ENCODE measurements at regions not wholly inside any gene's neighbourhood (a gene's known extent, or its start where the extent isn't known, plus 50 kb on each side); places are given as distances from the start of the nearest gene placed in this dataset.
"Not testable (repeated sequence)": the region's sequence is repeated elsewhere in the genome, so short reads cannot be mapped to it uniquely, and the experiment has no call there.

- no peak for DNase-seq
Measured at GRCh38 chr2:38243186-38243880, 133.7 kb downstream of the ATL2 start.

- no peak for DNase-seq
Measured at GRCh38 chr2:38239452-38239851, 137.6 kb downstream of the ATL2 start.

GRCh38 chr2:38238705-38239104 is 138.4 kb downstream of the ATL2 start:
- not testable (repeated sequence) for DNase-seq

GRCh38 chr2:38237311-38237710 is 139.8 kb downstream of the ATL2 start:
- no peak for DNase-seq

- DNase-seq = no peak
Measured at GRCh38 chr2:38233231-38233983, 143.7 kb downstream of the ATL2 start.

- no peak for DNase-seq
Measured at GRCh38 chr2:38232454-38232853, 144.6 kb downstream of the ATL2 start.

- DNase-seq = no peak
Measured at GRCh38 chr2:38230756-38231155, 146.3 kb downstream of the ATL2 start.

- DNase-seq = no peak
Measured at GRCh38 chr2:38228753-38229152, 148.3 kb downstream of the ATL2 start.

GRCh38 chr2:38224821-38225437 is 149.0 kb upstream of the CYP1B1 start:
- DNase-seq = no peak

- no peak for DNase-seq
Measured at GRCh38 chr2:38224181-38224580, 148.2 kb upstream of the CYP1B1 start.

- no peak for DNase-seq
Measured at GRCh38 chr2:38223256-38223655, 147.3 kb upstream of the CYP1B1 start.

GRCh38 chr2:38220164-38220563 is 144.2 kb upstream of the CYP1B1 start:
- DNase-seq = no peak

GRCh38 chr2:38218995-38219394 is 143.0 kb upstream of the CYP1B1 start:
- DNase-seq = no peak

GRCh38 chr2:38218591-38218991 is 142.6 kb upstream of the CYP1B1 start:
- DNase-seq = no peak

- DNase-seq = no peak
Measured at GRCh38 chr2:38217401-38218188, 141.6 kb upstream of the CYP1B1 start.

- DNase-seq = no peak
Measured at GRCh38 chr2:38216886-38217285, 140.9 kb upstream of the CYP1B1 start.

GRCh38 chr2:38215993-38216392 is 140.0 kb upstream of the CYP1B1 start:
- no peak for DNase-seq

- DNase-seq = no peak
Measured at GRCh38 chr2:38215522-38215921, 139.6 kb upstream of the CYP1B1 start.

- no peak for DNase-seq
Measured at GRCh38 chr2:38214209-38214717, 138.3 kb upstream of the CYP1B1 start.

- DNase-seq = no peak
Measured at GRCh38 chr2:38213619-38214167, 137.7 kb upstream of the CYP1B1 start.

- DNase-seq = no peak
Measured at GRCh38 chr2:38212312-38212711, 136.4 kb upstream of the CYP1B1 start.

GRCh38 chr2:38207168-38207567 is 131.2 kb upstream of the CYP1B1 start:
- DNase-seq = no peak

GRCh38 chr2:38203446-38203810 is 127.5 kb upstream of the CYP1B1 start:
- no peak for DNase-seq
